ENCODE measurements at regions not wholly inside any gene's neighbourhood (a gene's known extent, or its start where the extent isn't known, plus 50 kb on each side); places are given as distances from the start of the nearest gene placed in this dataset.

GRCh38 chr2:191756761-191757160 lies 78.8 kb downstream of the NABP1 start:
- TF ChIP-seq, protein P1, sequence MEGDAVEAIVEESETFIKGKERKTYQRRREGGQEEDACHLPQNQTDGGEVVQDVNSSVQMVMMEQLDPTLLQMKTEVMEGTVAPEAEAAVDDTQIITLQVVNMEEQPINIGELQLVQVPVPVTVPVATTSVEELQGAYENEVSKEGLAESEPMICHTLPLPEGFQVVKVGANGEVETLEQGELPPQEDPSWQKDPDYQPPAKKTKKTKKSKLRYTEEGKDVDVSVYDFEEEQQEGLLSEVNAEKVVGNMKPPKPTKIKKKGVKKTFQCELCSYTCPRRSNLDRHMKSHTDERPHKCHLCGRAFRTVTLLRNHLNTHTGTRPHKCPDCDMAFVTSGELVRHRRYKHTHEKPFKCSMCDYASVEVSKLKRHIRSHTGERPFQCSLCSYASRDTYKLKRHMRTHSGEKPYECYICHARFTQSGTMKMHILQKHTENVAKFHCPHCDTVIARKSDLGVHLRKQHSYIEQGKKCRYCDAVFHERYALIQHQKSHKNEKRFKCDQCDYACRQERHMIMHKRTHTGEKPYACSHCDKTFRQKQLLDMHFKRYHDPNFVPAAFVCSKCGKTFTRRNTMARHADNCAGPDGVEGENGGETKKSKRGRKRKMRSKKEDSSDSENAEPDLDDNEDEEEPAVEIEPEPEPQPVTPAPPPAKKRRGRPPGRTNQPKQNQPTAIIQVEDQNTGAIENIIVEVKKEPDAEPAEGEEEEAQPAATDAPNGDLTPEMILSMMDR (IDR thresholded peaks at IDR 0.05): no peak
- TF ChIP-seq POLR2A (IDR thresholded peaks at IDR 0.05): no peak

Data from thyroid gland (tissue), 4 donors.